IPS DF 4.7 (cell line): ENCODE measurements at regions not wholly inside any gene's neighbourhood (a gene's known extent, or its start where the extent isn't known, plus 50 kb on each side); places are given as distances from the start of the nearest gene placed in this dataset.
A peak's percentile ranks its signal among the peaks of the same experiment; 100 is the strongest.

ENCODE experiments used
- DNase-seq: peaks from one replicate; pipeline ENCODE4 v3.0.0-alpha.2; 2013; ENCODE audit warnings: low spot score; ENCODE audit errors: extremely low read depth

DNA sequence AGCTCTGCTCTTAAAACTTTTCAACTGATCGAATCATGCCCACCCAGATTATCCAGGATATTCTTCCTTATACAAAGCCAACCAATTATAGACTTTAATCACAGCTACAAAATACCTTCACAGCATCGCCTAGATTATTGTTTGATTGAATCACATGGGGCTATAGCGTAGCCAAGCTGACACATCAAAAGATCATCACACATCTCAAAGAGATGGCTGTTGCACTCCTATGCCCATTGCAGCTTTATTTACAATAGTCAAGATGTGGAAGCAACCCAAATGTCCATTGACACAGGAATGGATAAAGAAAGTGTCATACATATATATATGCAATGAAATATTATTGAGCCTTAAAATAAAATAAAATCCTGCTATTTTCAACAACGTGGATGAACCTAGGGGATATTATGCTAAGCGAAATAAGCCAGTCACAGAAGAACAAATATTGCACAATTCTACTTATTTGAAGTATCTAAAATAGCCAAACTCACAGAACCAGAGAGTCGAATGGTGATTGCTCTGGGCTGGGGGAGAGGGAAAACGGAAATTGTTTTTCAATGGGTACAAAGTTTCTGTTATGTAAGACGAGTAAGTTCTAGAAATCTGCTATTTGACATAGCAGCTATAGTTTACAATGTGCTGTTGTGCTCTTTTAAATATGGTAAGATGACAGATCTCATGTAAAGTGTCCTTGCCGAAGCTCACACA is 60.9 kb upstream of the ERCC4 start:
- no peak for DNase-seq

DNA sequence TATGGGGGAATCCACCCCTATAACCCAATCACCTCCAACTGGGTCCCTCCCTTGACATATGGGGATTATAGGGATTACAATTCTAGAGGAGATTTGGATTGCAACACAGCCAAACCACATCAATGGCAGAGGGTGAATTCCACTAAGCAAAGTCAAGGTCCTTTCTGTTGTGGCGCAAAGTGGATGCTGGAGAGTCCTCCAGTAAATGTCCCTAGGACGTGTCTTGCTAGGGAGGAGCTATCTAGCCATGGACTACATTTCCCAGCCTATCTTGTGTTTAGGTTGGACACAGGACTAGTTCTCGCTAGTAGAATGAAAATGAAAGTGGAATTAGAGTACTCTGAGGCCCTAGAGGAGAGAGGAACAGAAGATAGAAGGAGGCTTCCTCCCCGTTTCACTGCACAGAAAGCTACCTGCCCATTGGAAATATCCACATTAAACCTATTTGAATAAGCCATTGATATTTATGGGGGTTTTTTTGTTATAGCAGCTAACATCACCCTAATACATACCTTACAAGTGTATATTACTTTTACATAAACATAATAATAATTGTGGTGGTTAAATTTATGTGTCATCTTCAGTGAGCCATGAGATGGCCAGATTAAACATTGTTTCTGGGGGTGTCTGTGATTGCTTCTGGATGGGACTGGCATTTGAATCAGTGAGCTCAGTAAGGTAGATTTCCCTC is 56.7 kb upstream of the ERCC4 start:
- DNase-seq, result no peak

DNA sequence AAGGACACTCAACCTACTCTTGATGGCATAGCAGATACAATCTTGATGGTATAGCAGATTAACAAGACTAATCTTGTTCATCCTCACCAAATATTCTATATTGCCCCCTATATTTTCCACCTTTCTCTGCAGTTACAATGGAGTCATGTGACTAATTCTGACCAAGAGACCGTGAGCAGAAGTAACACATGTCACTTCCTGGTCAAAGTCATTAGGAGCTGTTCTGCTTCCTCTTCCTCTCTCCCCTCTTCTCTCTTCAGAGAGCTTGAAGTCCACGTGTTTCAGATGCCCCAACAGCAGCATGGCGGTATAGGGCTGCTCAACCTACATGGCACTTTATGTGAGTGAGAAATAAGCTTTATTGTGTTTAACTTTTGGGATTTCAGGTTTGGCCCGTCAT is 55.3 kb upstream of the ERCC4 start:
- no peak for DNase-seq

DNA sequence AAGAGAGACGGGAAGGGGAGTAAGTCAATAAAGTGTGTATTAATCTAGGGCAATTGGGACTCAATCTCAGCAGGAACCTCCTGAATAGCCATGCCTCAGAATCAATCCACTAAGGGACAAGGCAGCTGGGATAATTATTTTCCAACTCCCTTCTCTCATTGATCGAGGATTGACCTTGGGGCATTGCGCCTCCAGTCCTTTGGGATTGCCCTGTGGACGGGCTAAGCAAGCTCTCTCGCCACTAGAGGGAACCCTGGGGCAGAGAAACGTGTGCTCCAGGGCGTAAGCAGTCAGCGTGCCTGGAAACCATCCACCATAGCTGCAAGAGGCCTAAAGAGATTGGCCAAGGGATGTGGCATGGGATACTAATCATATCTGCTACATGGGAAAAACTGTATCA is 53.9 kb upstream of the ERCC4 start:
- DNase-seq, result peak; percentile 72
